HG02981 (cell line): ENCODE measurements at regions not wholly inside any gene's neighbourhood (a gene's known extent, or its start where the extent isn't known, plus 50 kb on each side); places are given as distances from the start of the nearest gene placed in this dataset.

ENCODE experiments used
- ATAC-seq: cut with Tn5 transposase; IDR thresholded peaks from one replicate; pipeline ENCODE4 v1.9.1; 2021; ENCODE audit warnings: mild to moderate bottlenecking, moderate library complexity; ENCODE audit not compliant: unreplicated experiment

DNA sequence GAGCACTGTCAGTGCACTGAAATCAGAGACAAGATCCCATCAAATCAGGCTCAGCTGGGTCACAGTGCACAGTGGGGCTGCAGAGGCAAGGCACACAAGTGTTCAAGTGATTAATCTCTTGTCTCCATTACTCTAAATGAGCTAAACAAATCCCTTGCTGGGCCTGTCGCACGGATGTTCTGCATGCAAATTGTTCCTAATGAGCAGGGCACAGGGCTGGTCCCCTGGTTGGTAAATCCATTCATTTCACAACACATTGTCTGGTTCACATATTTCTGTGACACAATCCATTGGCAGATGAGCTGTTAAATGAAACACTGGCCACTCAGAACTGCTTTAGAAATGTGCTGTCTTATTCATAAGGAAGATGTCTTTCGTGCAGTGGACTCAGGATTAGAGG lies 167.9 kb upstream of the BRINP1 start:
- ATAC-seq, result no peak

DNA sequence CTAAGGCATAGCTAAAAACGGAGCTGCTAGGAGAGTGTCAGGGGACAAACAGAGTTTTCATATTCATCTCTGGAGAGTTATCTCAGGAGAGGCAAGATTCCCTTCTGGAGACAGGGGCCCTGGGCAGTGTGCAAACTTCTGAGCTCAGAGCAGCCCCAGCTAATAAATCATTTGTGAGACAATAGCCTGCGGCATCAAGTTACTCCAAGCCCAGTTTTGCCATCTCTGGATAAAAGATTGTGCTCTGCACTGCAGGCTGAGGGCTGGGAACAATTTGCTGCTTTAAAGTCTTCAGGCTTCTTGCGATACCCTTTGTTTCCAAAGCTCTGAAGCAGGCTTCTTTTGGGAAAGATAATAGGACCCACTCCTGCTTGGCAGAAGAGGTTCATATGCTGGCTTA lies 164.3 kb upstream of the BRINP1 start:
- ATAC-seq, result no peak

DNA sequence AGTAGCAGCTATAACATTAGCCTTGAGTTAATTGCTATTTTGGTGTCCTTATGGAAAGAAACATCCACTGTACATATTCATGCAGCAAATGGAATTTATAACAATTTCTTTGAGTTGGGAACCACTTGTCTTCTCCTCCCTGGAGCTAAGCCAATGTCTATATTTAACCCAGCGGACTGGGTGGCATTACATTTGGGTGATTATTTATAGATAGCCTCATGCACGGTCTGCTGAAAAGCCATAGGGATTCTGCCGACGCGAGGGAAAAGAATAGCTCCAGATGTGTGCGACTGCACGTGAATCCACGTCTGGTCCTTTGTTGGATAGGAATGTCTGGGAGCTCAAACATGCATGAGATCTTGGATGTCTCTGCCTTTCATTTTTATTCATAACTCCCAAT lies 157.5 kb upstream of the BRINP1 start:
- ATAC-seq, result no peak

DNA sequence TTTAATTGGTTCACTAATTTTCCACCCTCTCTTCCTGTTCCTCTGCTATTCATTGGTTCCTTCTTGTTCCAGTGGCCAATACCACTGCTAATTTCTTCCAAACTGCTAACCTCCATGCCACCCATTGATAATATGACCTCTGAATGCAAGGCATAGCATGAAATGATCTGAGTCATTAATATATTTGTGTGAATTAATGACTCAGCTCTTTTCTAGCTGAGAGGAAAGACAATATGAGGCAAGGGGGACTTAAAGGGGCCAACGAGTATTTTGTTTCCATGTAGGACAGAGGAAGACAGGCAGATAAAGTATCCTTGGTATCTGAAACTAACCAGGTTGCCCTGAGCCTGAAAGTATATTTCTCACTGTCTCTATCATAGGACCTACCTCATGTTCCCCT lies 154.3 kb upstream of the BRINP1 start:
- ATAC-seq, result no peak

DNA sequence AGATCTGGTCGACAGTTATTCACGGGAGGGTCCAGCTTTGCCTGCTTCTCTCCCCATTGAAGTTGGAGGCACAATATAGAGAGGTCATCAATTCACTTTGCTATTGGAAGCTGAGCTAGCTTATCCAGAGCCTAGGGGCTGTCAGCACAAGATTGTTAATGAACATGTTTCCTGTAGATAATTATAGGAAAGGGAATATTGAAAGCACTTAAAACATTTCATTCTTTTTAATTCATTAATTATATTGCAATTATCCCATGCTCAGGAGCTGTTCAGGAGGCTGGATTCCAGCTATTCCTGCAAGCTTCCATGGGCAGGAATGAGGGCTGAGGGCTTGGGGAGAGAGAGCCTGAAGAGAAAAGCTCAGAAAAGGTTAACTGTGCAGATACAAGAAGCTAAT lies 153.1 kb upstream of the BRINP1 start:
- no peak for ATAC-seq

DNA sequence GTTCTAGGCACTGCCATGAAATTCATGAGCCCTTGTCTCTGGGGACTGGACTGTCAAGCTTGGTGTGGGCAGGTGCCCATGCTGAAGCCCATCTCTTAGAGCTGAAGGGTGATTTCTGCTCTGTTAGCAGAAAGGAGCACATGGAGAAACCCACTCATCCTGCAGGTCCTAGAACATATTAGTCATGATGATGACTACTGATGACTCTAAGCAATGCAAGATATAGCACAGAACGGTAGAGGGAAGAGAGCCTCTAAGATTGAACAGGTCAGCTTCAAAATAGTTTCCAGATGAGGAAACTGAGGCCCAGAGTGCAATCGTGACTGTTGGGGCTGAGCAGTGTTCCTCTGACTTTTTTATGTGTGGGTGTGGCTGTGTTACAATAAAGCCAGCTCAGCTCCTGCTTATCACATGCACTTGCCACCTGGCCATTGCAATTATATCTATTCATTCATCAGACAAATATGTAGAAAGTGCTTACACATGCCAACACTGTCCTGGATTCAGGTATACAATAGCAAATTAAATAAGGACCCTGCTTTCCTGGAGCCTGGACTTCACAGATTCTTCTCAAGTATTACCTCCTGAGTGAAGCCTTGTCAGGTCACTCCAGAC lies 140.2 kb upstream of the BRINP1 start:
- no peak for ATAC-seq

DNA sequence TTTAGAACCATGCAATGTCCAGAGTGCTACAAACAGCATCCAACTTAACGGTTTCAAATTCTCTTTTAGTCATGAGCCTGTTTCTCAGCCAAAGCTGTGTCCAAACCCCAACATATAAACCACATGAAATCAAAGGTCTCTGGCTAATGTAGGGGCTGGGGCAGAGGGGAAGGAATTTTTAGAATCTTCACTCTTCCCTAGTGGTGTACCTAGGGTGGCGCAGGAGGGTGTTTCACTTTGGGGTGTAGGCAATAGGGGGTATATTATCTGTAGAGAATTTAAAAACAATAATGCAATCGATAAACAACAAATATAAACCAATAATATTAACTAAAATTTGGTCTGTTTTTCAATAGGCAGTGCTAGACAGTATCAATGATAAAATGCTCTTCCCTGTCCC lies 132.1 kb upstream of the BRINP1 start:
- ATAC-seq, result no peak

DNA sequence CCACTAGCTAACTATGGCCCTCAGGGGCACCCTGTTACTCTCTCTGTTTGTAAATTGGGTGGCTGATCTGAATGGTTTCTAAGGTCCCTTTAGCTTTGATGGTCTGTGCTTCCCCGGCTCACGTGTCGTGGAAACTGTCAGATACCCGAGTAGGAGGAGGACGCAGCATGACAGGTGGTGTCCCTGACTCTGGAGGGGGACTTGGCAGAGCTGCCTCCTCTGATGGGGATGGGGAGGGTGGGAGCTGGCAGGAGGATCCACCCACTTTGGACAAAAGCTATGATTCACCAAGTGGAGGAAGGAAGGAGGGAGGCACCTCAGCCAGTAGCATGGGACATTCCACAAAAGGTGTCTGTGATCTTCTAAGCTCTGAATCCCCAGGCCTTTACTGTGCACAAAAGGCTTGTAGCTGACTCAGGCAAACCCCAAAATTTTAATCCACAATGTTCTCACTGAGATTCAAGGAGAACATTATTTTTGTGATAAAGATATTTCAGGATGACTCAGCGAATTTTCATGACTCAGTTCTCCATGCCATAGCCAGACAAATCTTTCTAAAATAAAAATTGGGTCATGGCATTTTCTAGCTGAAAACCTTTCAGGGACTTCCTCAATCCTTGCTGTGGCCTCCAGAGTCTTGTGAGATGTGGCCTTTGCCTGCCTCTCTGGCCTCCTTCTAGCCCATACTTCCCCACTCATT lies 131.0 kb upstream of the BRINP1 start:
- ATAC-seq, result no peak

DNA sequence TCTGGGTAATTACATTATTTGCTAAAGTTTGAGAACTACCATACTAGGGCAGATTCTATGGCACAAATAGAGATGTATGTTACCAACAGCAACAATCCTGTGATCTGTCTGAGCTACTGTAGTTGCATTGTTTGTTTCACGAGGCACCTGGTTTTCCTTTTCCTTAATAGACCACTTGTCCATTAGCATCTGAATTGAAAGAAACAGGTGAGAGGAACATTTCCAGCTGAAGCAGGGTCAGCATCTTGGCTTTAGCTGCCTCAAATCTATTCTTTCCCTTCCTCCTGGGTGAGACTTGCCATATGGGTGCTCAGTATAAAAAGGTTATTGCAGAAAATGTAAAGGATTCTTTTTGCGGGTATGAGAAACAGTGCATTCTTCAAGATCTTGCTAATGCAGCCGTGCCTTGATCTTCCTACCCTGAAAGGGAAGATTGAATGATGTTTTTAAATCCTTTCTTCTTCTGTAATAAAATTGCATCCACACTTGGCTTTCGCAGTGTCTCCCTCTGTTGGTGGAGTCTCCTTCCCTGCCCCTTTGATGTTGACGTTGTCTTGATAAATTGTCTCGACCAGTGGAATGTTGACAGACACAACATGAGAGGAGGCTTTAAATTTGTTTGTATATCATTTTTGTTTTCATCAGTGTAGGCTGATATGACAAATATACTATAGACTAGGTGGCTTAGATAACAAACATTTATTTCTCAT lies 118.0 kb upstream of the BRINP1 start:
- ATAC-seq, result no peak

DNA sequence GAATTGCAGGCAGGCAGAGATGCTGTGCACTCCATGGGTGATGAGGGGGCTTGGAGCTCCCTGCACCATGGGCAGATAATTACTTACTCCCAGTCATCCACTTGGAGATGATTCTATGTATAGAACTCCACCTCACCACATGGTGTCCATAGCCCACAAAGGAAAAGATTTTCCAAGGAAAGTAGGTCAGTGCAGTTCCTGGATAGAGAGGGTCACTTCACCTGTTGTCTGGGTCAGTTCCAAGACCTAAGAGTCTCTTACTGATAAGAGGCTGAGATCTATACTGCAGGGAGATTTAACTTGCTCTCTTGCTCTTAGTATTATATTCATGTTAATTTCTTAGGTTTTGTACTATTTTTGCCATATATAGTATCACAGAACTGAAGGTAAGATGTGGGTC lies 113.9 kb upstream of the BRINP1 start:
- ATAC-seq, result no peak

DNA sequence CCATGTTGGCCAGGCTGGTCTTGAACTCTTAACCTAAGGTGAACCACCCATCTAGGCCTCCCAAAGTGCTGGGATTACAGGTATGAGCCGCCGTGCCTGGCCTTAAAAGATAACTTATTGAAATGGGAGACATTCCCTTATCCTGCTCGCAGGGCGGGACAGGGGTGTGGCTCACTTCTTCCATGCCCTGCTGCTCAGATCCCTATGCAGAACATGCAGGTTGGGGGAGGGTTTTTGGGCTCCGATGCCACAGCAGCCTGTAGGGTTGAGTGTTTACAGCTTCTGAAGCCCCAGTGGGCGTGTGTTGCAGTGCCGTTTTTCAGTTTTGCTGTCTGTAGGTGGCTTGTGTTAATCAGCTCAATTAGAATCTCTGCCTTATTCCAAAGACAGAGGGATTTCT lies 108.0 kb upstream of the BRINP1 start:
- no peak for ATAC-seq

DNA sequence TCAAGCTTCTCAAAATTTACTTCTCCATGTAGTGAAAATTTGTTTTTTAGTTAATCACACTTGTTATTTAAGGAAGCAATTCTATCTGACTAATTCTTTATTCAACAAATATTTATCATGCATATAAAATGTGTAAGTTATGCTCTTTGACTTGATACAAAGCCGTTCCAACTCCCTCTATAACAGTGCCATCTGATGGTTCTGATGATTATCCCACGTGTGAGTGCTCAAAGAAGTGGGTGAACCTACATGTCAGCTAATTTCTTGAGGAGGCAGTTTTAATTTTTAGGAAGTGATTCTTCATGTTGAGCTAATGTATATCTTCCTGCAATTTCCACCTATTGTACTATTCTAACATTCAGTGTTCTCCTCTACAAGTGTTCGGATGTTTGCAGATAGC lies 88.8 kb upstream of the BRINP1 start:
- ATAC-seq, result no peak

DNA sequence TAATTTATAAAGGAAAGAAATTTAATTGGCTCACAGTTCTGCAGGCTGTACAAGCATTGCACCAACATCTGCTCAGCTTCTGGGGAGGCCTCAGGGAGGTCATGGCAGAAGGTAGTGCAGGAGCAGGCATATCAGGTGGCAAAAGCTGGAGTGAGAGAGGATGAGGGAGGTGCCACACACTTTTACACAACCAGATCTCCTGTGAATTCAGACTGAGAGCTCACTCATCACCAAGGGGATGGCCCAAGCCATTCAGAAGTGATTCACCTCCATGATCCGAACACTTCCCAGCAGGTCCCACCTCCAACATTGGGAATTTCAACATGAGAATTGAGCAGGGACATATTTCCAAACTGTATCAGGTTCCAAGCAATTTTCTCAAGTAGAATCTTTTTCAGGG lies 84.7 kb upstream of the BRINP1 start:
- ATAC-seq, result no peak

DNA sequence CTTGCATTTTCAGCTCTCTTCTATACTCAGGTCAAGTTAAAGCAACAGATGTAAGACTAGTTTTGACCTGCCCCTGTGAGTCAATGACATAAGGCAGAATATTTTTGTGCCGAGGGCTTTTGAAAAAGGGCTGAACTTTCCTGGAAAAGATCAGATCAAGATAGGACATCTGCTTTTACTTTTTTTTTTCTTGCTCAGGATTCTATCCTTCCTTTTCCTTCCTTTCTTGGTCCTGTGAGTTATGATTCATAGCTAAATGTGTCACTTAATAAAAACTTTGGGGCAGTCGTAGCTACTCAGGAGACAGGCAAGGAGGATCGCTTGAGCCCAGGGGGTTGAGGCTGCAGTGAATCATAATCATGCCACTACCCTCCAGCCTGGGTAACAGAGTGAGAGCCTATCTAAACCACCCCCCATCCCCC lies 84.3 kb upstream of the BRINP1 start:
- no peak for ATAC-seq

DNA sequence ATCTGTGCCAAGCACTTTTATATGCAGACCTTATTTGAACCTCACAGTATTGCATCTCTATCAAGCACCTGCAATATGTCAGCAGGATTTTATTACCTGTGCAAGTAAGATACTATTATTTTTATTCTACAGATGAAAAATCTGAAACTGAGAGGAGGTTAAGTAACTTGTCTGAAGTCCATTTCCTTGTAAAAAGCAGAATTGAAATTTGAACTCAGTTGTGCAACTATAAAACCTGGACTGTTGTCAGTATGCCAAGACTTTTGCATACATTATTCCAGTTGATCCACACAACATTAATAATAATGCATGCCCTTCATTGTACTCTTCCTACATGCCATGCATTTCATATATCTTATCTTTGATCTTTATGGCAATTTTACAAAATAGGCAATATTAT lies 82.2 kb upstream of the BRINP1 start:
- no peak for ATAC-seq

DNA sequence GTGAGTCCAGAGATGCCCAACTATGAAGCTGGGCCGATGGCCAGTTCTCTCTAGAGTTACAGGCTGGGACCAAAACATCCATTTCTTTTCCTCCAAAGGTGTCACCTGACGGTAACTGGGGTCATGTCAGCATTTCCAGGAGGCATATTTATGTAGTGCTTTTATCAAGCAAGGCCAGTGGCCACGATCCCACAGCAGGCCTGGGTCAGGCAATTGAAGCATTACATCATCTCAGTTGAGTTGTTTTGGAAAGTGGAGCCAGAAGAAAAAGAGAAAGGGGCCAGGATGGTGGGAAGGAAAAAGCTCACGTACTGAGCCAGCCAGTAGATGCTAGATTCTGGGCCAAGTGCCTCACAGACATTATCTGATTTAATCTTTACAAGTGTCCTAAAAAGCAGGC lies 73.9 kb upstream of the BRINP1 start:
- ATAC-seq, result no peak

DNA sequence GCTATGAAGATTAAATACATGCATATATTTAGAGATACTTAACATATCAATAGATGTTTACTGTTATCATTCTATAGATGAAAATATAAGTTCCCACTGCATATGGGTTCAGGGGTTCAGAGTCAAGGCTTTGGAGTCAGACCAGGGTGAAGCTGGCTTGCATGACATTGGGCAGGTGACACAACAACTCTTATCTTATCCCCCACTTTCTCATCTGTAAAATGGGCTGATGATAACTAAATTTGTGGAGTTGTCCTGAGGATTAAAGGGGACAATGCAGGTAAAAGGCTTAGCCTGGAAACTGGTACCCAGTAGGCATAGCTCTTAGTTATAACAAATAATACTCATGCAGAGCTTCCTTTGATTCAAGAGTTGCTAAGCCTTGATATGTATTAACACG lies 72.6 kb upstream of the BRINP1 start:
- ATAC-seq, result no peak

DNA sequence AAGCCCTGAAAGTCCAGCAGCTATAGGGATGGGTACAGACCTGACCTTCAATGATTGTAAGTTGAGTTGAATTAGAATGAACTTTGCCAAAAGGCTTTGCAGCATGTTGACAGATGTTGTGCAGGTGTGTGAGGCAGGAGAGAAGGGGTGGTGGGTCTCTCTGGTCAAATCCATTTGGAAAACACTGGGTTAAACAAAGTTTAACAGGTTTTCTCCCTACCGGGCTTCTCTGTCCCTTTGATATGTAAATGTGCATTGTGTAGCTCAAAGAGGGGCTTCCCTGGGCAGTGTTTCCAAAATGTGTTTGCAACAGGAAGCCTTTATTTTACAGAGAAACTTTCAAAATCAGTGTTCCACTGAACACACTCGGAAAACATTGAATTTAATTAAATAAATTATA lies 72.1 kb upstream of the BRINP1 start:
- no peak for ATAC-seq

DNA sequence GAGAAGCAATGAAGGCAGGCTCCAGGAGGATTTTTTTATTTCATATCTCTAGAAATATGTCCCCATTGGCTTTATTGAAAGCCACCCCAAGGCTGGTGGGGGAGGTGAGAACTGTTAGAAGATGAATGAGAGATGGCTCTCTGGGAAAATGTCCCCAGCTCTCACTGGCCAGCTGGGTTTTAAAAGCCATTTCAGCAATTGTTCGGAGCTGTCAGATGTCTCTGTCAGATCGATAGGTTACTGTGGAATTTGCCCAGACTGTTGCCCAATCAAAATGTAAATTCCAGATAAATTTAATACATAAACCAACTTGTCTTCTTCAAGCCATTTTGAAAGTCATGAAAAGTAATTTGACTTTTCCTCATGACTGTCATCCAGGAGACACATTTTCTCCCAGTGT lies 67.0 kb upstream of the BRINP1 start:
- ATAC-seq, result no peak

DNA sequence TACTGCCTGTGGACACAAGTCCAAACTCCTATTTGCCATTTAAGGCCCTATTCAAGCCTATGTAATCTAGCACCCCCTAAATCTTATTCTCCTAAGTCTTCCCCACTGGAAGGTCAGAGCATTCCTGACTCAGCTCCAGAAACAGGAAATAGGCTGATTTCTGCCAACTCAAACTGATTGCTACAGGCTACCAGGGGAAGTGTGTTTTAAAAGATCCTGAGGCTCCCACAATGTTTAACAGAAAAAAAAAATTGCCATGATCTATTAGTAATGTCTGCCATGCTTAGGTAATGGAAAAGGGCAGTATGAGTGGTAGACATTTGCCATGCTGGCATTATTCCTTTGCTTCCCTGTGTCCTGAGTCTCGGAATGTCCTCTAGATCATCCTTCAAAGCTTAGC lies 65.8 kb upstream of the BRINP1 start:
- ATAC-seq, result no peak

DNA sequence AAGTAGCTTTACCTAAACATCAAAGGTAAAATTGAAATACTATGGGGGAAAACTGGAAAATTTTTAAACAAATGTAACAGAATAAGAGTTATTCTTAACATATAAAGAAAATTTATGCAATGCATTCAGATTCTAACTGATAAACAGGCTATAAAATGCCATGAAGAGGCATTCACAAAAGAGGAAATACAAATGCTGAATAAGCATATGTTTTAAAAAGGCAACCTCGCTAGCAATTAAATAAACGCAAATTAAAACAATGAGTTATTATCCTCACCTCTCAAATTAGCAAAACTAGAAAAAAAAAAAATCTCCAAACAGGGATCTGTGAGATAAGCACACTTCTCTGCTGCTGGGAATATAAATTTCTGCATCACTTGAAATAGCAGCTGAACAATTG lies 63.2 kb upstream of the BRINP1 start:
- ATAC-seq, result no peak

DNA sequence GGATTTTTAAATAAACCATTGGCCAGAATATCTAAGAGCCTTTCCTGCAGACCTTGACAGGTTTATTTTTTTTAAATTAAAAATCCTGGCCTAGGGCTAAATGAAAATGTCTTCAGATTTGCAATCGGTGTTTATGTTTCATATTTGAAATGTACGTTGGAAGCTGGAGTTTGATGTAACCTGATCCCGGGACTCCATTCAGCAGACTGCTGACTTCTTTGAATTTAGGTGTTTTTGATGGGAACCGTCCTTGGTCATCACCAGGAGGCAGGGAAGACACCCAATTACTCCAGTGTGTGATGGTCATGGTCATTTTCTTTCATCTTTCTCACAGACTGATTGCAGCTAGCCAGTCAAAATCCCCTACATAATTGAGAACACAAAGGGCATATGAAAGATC lies 60.1 kb upstream of the BRINP1 start:
- no peak for ATAC-seq
